T-helper 2 cell treated with Interferon-gamma antibody and Interleukin-4, amounts not matched to agents 5 μg/mL and 100 μg/mL, for 36 hours (primary cell): ENCODE measurements at regions not wholly inside any gene's neighbourhood (a gene's known extent, or its start where the extent isn't known, plus 50 kb on each side); places are given as distances from the start of the nearest gene placed in this dataset.

Experiments
- DNase-seq: peaks from one replicate; pipeline ENCODE4 v3.0.0; 2021; ENCODE audit warnings: low spot score
- H3K27ac Mint-ChIP-seq: one replicate; pipeline ENCODE4 v1.8.0; 2021; ENCODE audit warnings: mild to moderate bottlenecking, mixed read lengths
- H3K27me3 Mint-ChIP-seq: one replicate; pipeline ENCODE4 v1.8.0; 2021; ENCODE audit warnings: low read depth, mixed read lengths
- H3K36me3 Mint-ChIP-seq: one replicate; pipeline ENCODE4 v1.8.0; 2021; ENCODE audit warnings: low read depth, mixed read lengths
- H3K4me1 Mint-ChIP-seq: one replicate; pipeline ENCODE4 v1.8.0; 2021; ENCODE audit warnings: low read depth, mixed read lengths
- H3K4me3 Mint-ChIP-seq: one replicate; pipeline ENCODE4 v1.8.0; 2022; ENCODE audit warnings: mild to moderate bottlenecking, moderate library complexity, mixed read lengths
- H3K9me3 Mint-ChIP-seq: one replicate; pipeline ENCODE4 v1.8.0; 2021; ENCODE audit warnings: mixed read lengths

DNA sequence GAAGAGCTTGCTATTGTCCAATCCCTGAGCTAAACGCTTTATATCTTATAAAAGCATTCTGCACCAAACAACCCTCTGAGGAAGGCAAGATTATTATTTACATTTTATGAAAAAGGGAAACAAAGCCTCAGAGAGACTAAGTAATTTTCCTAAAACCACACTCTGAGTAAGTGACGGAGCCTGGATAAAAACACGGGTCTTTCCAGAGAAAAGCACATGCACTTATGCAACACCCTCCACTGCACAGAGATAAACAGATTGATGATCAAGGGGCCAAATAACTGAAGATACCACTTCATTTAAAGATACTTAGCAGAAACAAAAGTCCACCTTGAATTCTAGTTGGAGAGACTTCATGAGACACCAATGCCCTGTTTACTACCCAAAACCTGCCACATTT, 214.7 kb upstream of the PDE10A start:
- Mint-ChIP-seq H3K27me3 (peaks cover 3% of the 10 kb centered on the region), H3K36me3 (no peaks in the 10 kb centered on the region), H3K9me3 (no peaks in the 10 kb centered on the region), H3K27ac (no peak overlapping the region), H3K4me3 (no peak overlapping the region), H3K4me1 (no peaks in the 10 kb centered on the region)
- DNase-seq = no peak

DNA sequence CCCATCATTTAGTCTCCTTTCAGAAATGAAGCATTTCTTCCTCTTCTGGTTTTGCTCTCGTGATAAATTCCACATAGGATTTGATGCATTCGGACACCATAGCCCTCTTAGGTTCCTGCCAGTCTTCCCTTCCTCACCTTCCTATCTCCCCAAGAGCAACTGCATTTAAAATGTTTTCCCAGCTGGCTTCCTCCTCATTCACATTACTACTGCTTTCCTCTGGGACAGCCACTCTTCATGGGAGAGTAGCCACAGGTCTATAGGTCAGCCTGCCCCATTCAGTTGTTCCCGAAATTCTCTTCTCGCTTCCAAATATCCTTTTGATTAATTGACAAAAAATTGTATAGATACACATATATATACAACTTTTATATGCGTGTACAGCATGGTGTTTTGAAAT, 214.2 kb upstream of the PDE10A start:
- Mint-ChIP-seq H3K9me3 (no peaks in the 10 kb centered on the region), H3K27ac (no peak overlapping the region), H3K36me3 (no peaks in the 10 kb centered on the region), H3K27me3 (peaks cover 3% of the 10 kb centered on the region), H3K4me3 (no peak overlapping the region), H3K4me1 (no peaks in the 10 kb centered on the region)
- DNase-seq = no peak

DNA sequence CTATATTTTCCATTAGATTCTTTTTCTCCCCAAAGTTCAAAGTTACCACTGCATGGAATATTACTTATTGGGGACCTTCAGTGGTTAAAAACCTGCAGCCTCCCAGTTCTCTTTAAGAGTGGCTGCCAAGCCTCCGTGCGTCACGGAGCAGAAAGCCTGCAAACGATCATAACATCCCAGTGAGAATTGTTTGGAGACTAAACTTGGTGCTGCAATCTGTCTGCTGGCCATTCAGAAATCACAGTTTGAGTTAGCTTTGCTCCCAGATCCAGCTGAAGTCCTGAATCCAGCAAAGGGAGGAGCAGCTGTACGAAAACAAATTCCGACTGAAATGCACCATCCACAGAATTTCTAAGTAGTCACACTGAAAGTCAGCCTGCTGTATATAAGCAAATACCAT, 213.5 kb upstream of the PDE10A start:
- Mint-ChIP-seq H3K27me3 (peaks cover 3% of the 10 kb centered on the region), H3K9me3 (no peaks in the 10 kb centered on the region), H3K27ac (no peak overlapping the region), H3K36me3 (no peaks in the 10 kb centered on the region), H3K4me1 (no peaks in the 10 kb centered on the region), H3K4me3 (no peak overlapping the region)
- no peak for DNase-seq

DNA sequence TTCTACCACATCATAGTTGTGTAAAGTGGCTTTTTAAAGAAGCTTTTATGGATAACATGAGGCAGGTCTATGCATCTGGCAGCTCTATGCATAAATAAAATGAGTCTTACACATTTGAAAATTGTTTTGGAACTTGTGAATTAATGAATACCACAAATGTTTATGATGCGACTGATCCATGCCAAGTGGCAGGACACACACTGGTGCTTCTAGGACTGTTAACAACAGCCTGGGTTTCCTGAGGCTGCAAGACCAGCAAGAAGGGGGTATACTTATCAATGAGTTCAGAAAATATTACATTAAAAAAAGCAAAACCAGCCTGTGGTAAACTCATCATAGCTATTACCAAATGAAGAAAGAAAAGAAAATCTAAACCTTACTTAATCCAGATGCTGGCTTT, 212.9 kb upstream of the PDE10A start:
- Mint-ChIP-seq H3K27me3 (peaks cover 3% of the 10 kb centered on the region), H3K9me3 (no peaks in the 10 kb centered on the region), H3K27ac (no peak overlapping the region), H3K36me3 (no peaks in the 10 kb centered on the region), H3K4me3 (no peak overlapping the region), H3K4me1 (no peaks in the 10 kb centered on the region)
- no peak for DNase-seq

DNA sequence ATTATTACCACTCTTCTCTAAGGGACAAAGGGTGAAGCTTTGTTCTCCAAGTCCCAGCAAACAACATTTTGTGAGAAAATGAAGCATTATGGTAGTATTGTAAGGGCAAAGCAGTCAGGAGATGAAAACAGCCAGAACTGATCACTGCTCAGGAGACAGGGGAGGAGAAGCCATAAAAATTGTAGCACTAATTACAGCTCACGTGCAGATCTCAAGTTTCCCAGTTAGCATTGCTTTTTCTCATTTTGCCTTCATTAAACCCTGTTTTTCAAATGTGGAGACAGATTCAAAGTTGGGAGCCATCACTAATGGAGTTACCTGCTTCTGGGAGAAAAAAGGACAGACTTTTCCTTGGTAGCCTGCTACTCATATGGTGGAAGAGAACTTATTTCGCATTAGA, 210.9 kb upstream of the PDE10A start:
- no peak for DNase-seq
- H3K27me3 Mint-ChIP-seq = peaks cover 3% of the 10 kb centered on the region
- H3K4me1 Mint-ChIP-seq = no peaks in the 10 kb centered on the region
- no peak overlapping the region for H3K27ac Mint-ChIP-seq
- peaks cover 6% of the 10 kb centered on the region for H3K9me3 Mint-ChIP-seq
- no peaks in the 10 kb centered on the region for H3K36me3 Mint-ChIP-seq
- no peak overlapping the region for H3K4me3 Mint-ChIP-seq

DNA sequence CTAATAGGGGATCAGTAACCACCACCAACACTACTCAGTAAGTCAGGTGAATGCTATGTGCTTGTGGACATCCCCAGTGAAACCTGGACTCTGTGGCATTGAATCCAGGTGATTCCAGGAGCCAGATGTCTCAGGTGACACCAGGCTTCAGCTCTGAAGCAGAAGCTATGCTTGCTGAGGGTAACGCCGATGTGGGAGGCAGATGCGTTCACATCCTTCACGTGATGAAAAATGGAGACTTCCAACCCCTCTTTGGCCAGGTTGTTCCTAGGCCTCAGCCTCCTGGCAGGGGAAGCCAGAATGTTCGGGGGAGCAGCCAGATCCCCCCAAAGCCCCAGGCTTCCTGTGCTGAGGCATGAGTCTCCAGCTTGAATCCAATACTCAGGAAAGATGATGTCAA, 209.8 kb upstream of the PDE10A start:
- Mint-ChIP-seq H3K27me3 (peaks cover 3% of the 10 kb centered on the region), H3K27ac (no peak overlapping the region), H3K4me3 (no peak overlapping the region), H3K9me3 (peaks cover 6% of the 10 kb centered on the region), H3K4me1 (no peaks in the 10 kb centered on the region), H3K36me3 (no peaks in the 10 kb centered on the region)
- no peak for DNase-seq

DNA sequence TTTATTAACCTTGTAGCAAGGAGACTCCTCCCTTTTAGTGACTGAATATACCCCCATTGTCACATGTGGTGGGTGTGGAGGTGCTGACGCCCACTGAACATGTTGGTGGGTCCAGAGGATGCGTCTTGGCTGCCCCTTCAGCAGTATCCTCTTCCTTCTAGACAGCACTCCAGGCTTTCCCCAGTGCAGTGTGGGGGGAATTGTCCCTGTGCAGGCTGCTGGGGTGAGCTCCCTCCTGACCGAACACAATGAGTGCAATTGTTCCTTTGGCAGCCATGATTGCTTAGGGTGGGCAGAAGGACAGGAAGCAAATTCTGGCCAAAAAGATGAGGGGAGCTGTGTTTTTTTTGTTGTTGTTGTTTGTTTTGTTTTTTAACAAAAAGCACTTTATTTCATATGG, 209.3 kb upstream of the PDE10A start:
- H3K4me3 Mint-ChIP-seq = no peak overlapping the region
- H3K36me3 Mint-ChIP-seq = no peaks in the 10 kb centered on the region
- no peaks in the 10 kb centered on the region for H3K4me1 Mint-ChIP-seq
- no peak for DNase-seq
- H3K27ac Mint-ChIP-seq = no peak overlapping the region
- peaks cover 6% of the 10 kb centered on the region for H3K9me3 Mint-ChIP-seq
- H3K27me3 Mint-ChIP-seq = peaks cover 3% of the 10 kb centered on the region

DNA sequence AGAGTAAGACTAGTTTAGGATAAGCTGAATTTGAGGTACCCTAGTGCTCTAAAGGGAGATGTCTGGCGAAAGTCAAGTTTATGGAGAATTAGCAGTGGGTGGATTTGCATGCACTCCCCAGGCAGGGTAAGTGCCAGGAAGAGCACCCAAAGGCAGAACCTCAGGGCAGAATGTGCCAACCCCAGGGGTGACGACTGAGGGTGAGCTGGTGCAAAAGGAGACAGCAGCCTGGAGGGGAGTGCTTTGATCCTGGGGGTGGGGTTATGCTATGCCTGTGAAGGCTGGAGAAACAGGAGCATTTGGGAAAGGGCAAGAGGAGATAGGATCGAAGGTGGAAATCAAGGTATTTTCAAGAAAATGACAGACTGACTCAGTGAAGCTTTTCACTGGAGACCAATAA, 208.5 kb upstream of the PDE10A start:
- peaks cover 3% of the 10 kb centered on the region for H3K27me3 Mint-ChIP-seq

DNA sequence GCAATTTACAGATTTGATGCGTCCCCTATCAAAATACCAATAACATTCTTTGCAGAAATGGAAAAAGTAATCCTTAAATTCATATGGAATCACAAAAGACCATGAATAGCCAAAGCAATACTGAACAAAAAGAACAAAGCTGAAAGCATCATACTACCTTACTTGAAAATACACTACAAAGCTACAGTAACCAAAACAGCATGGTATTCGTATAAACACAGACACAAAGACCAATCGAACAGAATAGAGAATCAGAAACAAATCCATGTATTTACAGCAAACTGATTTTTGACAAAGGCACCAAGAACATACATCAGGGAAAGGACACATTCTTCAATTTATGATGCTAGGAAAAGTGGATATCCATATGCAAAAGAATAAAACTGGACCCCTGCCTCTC, 206.5 kb upstream of the PDE10A start:
- no peak overlapping the region for H3K4me3 Mint-ChIP-seq

More for the DNA sequence above, 208.5 kb upstream of the PDE10A start:
- Mint-ChIP-seq H3K27ac (no peak overlapping the region), H3K4me3 (no peak overlapping the region), H3K9me3 (peaks cover 6% of the 10 kb centered on the region), H3K4me1 (no peaks in the 10 kb centered on the region), H3K36me3 (no peaks in the 10 kb centered on the region)
- DNase-seq = no peak

DNA sequence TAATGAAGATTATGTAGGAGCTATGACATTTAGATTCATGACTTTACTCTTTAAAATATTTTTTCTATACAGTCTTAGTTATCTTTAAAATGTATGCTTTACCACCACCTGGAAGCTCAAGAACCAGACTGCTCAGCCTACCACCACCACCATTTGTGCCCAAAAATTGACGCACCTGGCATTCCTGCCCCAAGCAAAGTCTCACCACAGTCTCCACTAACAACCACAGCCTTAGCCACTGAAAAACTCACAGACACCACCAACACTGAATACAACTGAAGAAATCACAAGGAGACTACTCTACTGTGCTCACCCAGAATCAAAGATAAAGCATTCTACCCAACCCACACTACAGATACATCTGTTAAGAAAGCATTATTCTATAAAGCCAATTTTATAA, 201.9 kb upstream of the PDE10A start:
- Mint-ChIP-seq H3K9me3 (peaks cover 6% of the 10 kb centered on the region), H3K4me1 (no peaks in the 10 kb centered on the region), H3K36me3 (no peaks in the 10 kb centered on the region), H3K27ac (no peak overlapping the region), H3K4me3 (no peak overlapping the region), H3K27me3 (peaks cover 8% of the 10 kb centered on the region)
- DNase-seq = no peak

More for the DNA sequence above, 206.5 kb upstream of the PDE10A start:
- Mint-ChIP-seq H3K36me3 (no peaks in the 10 kb centered on the region), H3K9me3 (peaks cover 6% of the 10 kb centered on the region), H3K27ac (no peak overlapping the region), H3K27me3 (peaks cover 5% of the 10 kb centered on the region), H3K4me1 (no peaks in the 10 kb centered on the region)
- DNase-seq = no peak

DNA sequence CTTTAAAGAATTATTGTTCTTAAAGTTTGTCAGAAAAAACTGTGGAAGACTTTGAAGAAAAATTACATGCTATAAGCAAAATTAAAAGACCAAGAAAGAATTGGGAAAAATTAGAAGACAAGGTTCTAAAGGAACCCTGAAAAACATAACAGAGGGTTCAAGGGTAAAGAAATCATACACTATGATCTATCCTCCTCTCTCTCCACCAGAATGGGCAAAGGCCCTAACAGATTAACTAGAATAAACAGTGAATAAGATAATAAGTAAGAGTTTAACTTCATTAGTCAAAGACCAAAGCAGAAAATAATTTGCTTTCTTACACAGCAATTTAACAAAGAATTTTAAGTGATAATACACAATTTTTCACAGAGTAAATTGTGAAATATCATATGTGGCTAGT, 201.2 kb upstream of the PDE10A start:
- Mint-ChIP-seq H3K9me3 (no peaks in the 10 kb centered on the region), H3K27me3 (peaks cover 8% of the 10 kb centered on the region), H3K27ac (no peak overlapping the region), H3K36me3 (no peaks in the 10 kb centered on the region), H3K4me1 (no peaks in the 10 kb centered on the region), H3K4me3 (no peak overlapping the region)
- DNase-seq = no peak

DNA sequence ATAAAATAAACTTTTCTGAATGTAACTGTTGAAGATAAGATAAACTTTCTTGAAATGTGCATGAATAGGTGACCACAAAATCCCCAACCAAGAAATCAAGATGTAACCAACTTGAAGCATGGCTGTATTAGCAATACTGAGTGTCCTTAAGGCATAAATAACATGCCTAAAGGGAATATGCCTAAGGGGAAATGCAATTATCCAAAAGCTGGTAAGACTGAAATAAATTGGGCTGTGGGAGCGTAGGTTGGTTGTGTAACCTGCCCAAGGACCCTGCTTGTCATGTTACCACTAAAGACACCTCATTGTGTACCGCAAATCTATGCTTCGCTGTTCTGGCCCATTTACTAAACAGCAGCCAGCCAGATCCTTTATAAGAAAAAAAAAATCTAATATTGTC, 200.8 kb upstream of the PDE10A start:
- Mint-ChIP-seq H3K27me3 (peaks cover 8% of the 10 kb centered on the region), H3K27ac (no peak overlapping the region), H3K36me3 (no peaks in the 10 kb centered on the region), H3K9me3 (no peaks in the 10 kb centered on the region), H3K4me1 (no peaks in the 10 kb centered on the region), H3K4me3 (no peak overlapping the region)
- no peak for DNase-seq

DNA sequence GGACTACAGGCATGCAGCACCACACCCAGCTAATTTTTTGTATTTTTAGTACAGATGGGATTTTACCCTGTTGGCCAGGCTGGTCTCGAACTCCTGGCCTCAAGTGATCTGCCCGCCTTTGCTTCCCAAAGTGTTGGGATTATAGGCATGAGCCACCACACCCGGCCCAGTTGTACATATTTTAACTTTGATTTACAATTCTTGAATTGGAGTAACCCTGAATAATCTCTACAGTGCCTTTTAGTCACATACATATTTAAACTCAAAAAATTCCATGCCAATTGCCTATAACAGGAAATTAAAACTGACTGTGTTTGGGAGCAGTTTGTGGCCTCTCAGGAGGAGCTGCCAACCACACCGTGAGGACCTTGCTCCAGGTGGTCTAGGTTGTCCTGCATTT, 199.8 kb upstream of the PDE10A start:
- H3K36me3 Mint-ChIP-seq = no peaks in the 10 kb centered on the region
- H3K27ac Mint-ChIP-seq = no peak overlapping the region
- DNase-seq = no peak
- H3K27me3 Mint-ChIP-seq = peaks cover 8% of the 10 kb centered on the region
- no peaks in the 10 kb centered on the region for H3K4me1 Mint-ChIP-seq
- no peaks in the 10 kb centered on the region for H3K9me3 Mint-ChIP-seq
- H3K4me3 Mint-ChIP-seq = no peak overlapping the region

DNA sequence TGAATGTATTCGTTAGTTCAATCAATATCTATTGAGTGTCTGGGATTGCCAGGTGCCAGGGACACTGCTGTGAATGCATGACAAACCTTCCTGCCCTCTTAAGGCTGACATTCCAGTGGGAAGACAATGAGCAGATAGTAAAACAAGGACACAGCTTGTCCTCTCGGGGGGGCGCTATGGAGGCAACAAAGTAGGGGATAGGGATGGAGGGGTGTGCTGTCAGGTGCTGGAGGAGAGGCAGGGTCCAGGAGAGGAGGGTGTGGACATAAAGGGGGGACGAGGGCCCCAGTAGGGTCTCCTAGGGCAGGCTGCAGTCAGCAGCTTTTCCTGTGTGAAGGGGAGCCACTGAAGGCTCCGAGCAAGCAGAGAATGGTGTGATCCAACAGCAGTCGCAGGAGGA, 198.2 kb upstream of the PDE10A start:
- Mint-ChIP-seq H3K4me1 (no peaks in the 10 kb centered on the region), H3K4me3 (no peak overlapping the region), H3K27ac (no peak overlapping the region), H3K27me3 (peaks cover 13% of the 10 kb centered on the region), H3K36me3 (no peaks in the 10 kb centered on the region), H3K9me3 (no peaks in the 10 kb centered on the region)
- no peak for DNase-seq

DNA sequence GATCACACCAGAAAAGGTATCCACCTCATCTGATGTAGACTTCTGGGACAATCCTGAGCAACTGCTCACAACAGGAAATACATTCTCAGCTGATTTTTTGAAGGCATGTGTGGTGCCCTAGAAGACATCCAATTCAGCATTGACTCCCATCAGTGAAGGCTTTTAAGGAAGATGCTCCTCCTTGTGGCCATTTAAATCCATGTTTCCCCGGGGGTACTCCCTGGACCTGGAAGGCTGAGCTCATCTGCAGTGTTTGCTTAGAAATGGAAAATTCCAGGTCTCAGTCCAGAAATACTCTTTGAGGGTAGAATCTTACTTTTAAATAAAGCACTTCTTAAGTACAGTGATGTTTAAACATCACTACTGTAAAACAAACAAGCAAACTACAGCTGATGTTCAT, 195.5 kb upstream of the PDE10A start:
- no peaks in the 10 kb centered on the region for H3K9me3 Mint-ChIP-seq
- no peak overlapping the region for H3K27ac Mint-ChIP-seq
- H3K4me1 Mint-ChIP-seq = no peaks in the 10 kb centered on the region
- no peak overlapping the region for H3K4me3 Mint-ChIP-seq
- no peaks in the 10 kb centered on the region for H3K36me3 Mint-ChIP-seq
- H3K27me3 Mint-ChIP-seq = peaks cover 19% of the 10 kb centered on the region
- DNase-seq = no peak
